Dedifferentiated amniotic fluid mesenchymal stem cell (primary cell): ENCODE measurements at regions not wholly inside any gene's neighbourhood (a gene's known extent, or its start where the extent isn't known, plus 50 kb on each side); places are given as distances from the start of the nearest gene placed in this dataset.

ENCODE experiments used
- DNase-seq: peaks from one replicate; pipeline ENCODE4 v3.0.0-alpha.2; 2016; ENCODE audit errors: extremely low spot score

DNA sequence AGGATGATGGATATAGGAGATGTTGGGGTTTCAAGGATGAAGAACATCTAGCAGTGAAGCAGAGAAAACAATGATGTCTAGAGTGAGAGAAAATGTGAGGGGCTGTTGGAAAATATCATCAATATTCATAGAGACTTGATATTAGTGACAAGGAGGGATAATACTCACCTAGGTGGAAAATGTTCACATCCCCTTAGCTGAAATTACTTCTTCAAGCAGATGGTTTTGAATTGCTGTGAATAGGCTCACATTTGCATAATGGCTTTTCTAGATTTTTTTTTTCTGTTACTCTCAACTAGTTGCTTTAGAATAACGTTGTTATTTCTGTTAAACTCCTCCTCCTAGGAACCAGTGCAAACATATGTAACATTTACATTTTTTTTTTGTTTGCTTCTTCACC lies 61.6 kb upstream of the MAP1B start:
- no peak for DNase-seq

DNA sequence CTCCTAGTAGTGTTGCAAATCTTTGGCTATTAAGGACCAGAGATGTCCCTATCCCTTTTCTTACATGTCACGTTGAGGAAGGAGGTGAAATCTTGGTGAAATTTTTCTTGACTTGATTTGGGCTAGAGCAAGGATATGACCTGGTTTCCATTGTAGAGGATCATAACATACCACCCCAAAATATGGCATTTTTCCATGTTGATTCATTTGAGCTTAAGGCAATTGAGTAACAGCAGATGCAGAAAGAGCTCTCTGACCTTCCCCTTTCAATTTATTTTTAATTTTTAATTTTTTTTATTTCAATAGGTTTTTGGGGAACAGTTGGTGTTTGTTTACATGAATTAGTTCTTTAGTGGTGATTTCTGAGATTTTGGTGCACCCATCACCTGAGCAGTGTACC lies 61.2 kb upstream of the MAP1B start:
- no peak for DNase-seq

DNA sequence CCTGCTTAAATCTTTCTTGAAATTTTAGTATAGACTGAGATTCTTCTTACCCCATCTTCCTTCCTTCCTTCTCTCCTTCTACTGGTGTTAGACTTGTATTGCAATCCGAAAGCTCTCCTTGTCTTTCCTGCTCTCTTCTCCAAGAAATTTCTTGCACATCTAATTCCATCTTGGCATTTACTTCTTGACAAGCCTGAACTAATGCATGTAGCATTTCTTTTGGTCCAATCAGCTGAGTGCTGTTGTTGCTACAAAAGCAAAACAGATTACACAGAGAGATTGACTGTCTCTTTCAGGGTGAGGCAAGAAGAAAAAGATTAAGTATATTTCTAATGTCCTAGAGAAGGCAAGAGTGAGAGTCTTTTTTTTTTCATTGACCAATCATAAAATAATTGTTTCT lies 51.6 kb upstream of the MAP1B start:
- DNase-seq, result no peak
